GM23338 (cell line): ENCODE measurements at regions not wholly inside any gene's neighbourhood (a gene's known extent, or its start where the extent isn't known, plus 50 kb on each side); places are given as distances from the start of the nearest gene placed in this dataset.

Experiments used
- ATAC-seq: fragments of 200-7000 bp; cut with Tn5 transposase; 3 replicates; pipeline ENCODE4 v1.9.1; 2020
- DNase-seq: peaks from one replicate; pipeline ENCODE4 v3.0.0-alpha.2; 2015; ENCODE audit warnings: low spot score
- H2AFZ ChIP-seq: fragments of 200-600 bp; sonication (generic); 2 replicates; pipeline ENCODE4 v1.8.0; 2016; ENCODE audit warnings: antibody characterized with exemption, mild to moderate bottlenecking, moderate library complexity
- H3F3A ChIP-seq: fragments of 200-600 bp; sonication (generic); replicated peaks from 2 replicates; pipeline ENCODE4 v1.8.0; 2017; ENCODE audit warnings: antibody characterized with exemption, mixed run types, low read depth
- H3K27ac ChIP-seq: fragments of 200-600 bp; sonication (generic); 2 replicates; pipeline ENCODE4 v1.6.1; 2016; ENCODE audit warnings: low read depth
- H3K27me3 ChIP-seq: fragments of 200-600 bp; sonication (generic); 2 replicates; pipeline ENCODE4 v1.8.0; 2016; ENCODE audit warnings: mild to moderate bottlenecking, mixed run types, moderate library complexity; ENCODE audit not compliant: insufficient read depth
- H3K36me3 ChIP-seq: fragments of 200-600 bp; sonication (generic); 2 replicates; pipeline ENCODE4 v1.8.0; 2016; ENCODE audit warnings: mild to moderate bottlenecking; ENCODE audit not compliant: insufficient read depth
- H3K4me1 ChIP-seq: fragments of 200-600 bp; sonication (generic); 2 replicates; pipeline ENCODE4 v1.8.0; 2016; ENCODE audit warnings: mild to moderate bottlenecking, moderate library complexity; ENCODE audit not compliant: insufficient read depth
- H3K4me2 ChIP-seq: fragments of 200-600 bp; sonication (generic); 2 replicates; pipeline ENCODE4 v1.7.1; 2017; ENCODE audit warnings: mixed run types
- H3K4me3 ChIP-seq: fragments of 200-600 bp; sonication (generic); 2 replicates; pipeline ENCODE4 v1.6.1; 2016; ENCODE audit warnings: mixed run types
- H3K79me2 ChIP-seq: fragments of 200-600 bp; sonication (generic); replicated peaks from 2 replicates; pipeline ENCODE4 v1.8.0; 2017; ENCODE audit warnings: mild to moderate bottlenecking; ENCODE audit not compliant: insufficient read depth
- H3K9me2 ChIP-seq: fragments of 200-600 bp; sonication (generic); 2 replicates; pipeline ENCODE4 v1.8.0; 2017; ENCODE audit not compliant: insufficient read depth
- H4K20me1 ChIP-seq: fragments of 200-600 bp; sonication (generic); replicated peaks from 2 replicates; pipeline ENCODE4 v1.8.0; 2017; ENCODE audit warnings: mild to moderate bottlenecking; ENCODE audit not compliant: insufficient read depth
- H3K27ac Mint-ChIP-seq: 2 replicates; pipeline ENCODE4 v1.8.0; 2020; ENCODE audit warnings: inconsistent platforms, mild to moderate bottlenecking, moderate library complexity, mixed read lengths
- H3K27me3 Mint-ChIP-seq: 3 replicates; pipeline ENCODE4 v1.8.0; 2022; ENCODE audit warnings: low read depth, mild to moderate bottlenecking, moderate library complexity, mixed read lengths, inconsistent platforms; ENCODE audit not compliant: insufficient read depth, poor library complexity
- H3K36me3 Mint-ChIP-seq: 3 replicates; pipeline ENCODE4 v1.8.0; 2021; ENCODE audit warnings: low read depth, mild to moderate bottlenecking, inconsistent platforms, moderate library complexity, mixed read lengths
- H3K4me1 Mint-ChIP-seq: 3 replicates; pipeline ENCODE4 v1.8.0; 2020; ENCODE audit warnings: mild to moderate bottlenecking, inconsistent platforms, mixed read lengths
- H3K4me3 Mint-ChIP-seq: 3 replicates; pipeline ENCODE4 v1.8.0; 2021; ENCODE audit warnings: moderate library complexity, mild to moderate bottlenecking, inconsistent platforms, mixed read lengths
- H3K9me3 Mint-ChIP-seq: 3 replicates; pipeline ENCODE4 v1.8.0; 2020; ENCODE audit warnings: moderate library complexity, mild to moderate bottlenecking, inconsistent platforms, mixed read lengths
- CREB1 ChIP-seq: fragments of 250-450 bp; sonication (Bioruptor Pico); IDR thresholded peaks from 2 replicates; pipeline ENCODE4 v1.5.0; 2020; ENCODE audit warnings: low read depth, mild to moderate bottlenecking, moderate library complexity
- CTCF ChIP-seq, 2 experiments: fragments of 200-600 bp in 1 of 2; sonication (generic) in 1 of 2; conservative IDR thresholded peaks; 2 replicates each; pipeline versions ENCODE4 v1.5.1 to v1.6.1; 2016 to 2017; ENCODE audit warnings: antibody characterized with exemption in 2 of 2, low read depth in 2 of 2, mild to moderate bottlenecking in 2 of 2, moderate library complexity in 1 of 2
- EZH2phosphoT487 ChIP-seq: fragments of 200-600 bp; sonication (generic); IDR thresholded peaks from one replicate; pipeline ENCODE4 v1.8.1; 2018; ENCODE audit warnings: antibody characterized with exemption; ENCODE audit not compliant: unreplicated experiment
- JUNB ChIP-seq: IDR thresholded peaks from one replicate; pipeline ENCODE4 v1.6.1; 2016; ENCODE audit warnings: antibody characterized with exemption; ENCODE audit not compliant: unreplicated experiment
- POLR2AphosphoS5 ChIP-seq: IDR thresholded peaks from 2 replicates; pipeline ENCODE4 v1.6.1; 2016; ENCODE audit warnings: antibody characterized with exemption, low read depth
- REST ChIP-seq: IDR thresholded peaks from one replicate; pipeline ENCODE4 v1.6.1; 2018; ENCODE audit warnings: antibody characterized with exemption; ENCODE audit not compliant: unreplicated experiment
- STAT1 ChIP-seq: IDR thresholded peaks from one replicate; pipeline ENCODE4 v1.6.1; 2016; ENCODE audit warnings: antibody characterized with exemption; ENCODE audit not compliant: unreplicated experiment
- ZNF462 ChIP-seq: fragments of 250-450 bp; sonication (Bioruptor Pico); IDR thresholded peaks from 2 replicates; pipeline ENCODE4 v1.5.0; 2020; ENCODE audit warnings: mild to moderate bottlenecking, moderate library complexity

GRCh38 chr7:31249671-31250070, 90.9 kb downstream of the NEUROD6 start:
- H3K27me3 ChIP-seq, result no peaks in the 10 kb centered on the region
- peaks cover 22% of the 10 kb centered on the region for H3K4me1 ChIP-seq
- H3F3A ChIP-seq, result no peaks in the 10 kb centered on the region
- no peak overlapping the region for H3K27ac ChIP-seq
- peak overlapping the region; percentile 19; the same call in 1 of the 2 replicates for H2AFZ ChIP-seq
- H3K4me3 ChIP-seq, result no peak overlapping the region
- no peak overlapping the region for H3K4me3 Mint-ChIP-seq
- no peaks in the 10 kb centered on the region for H3K9me2 ChIP-seq
- H4K20me1 ChIP-seq, result no peaks in the 10 kb centered on the region
- no peak overlapping the region for H3K27ac Mint-ChIP-seq
- peak; percentile 41 for DNase-seq
- no peaks in the 10 kb centered on the region for H3K9me3 Mint-ChIP-seq
- H3K4me1 Mint-ChIP-seq, result peaks cover 18% of the 10 kb centered on the region
- H3K4me2 ChIP-seq, result no peak overlapping the region
- ATAC-seq, result peak; percentile 73
- H3K27me3 Mint-ChIP-seq, result no peaks in the 10 kb centered on the region
- H3K36me3 ChIP-seq, result no peaks in the 10 kb centered on the region
- no peaks in the 10 kb centered on the region for H3K79me2 ChIP-seq
- no peak for TF ChIP-seq CTCF (conservative IDR thresholded peaks at IDR 0.05; ENCODE audit: low read depth in 2 of 2)
- TF ChIP-seq EZH2phosphoT487, result no peak
- TF ChIP-seq STAT1, result no peak
- no peak for TF ChIP-seq JUNB
- TF ChIP-seq ZNF462, result no peak
- no peak for TF ChIP-seq REST
- TF ChIP-seq POLR2AphosphoS5, result no peak
- TF ChIP-seq CREB1 (CRISPR knock-in tag), result no peak
- no peaks in the 10 kb centered on the region for H3K36me3 Mint-ChIP-seq
